ENCODE measurements at regions not wholly inside any gene's neighbourhood (a gene's known extent, or its start where the extent isn't known, plus 50 kb on each side); places are given as distances from the start of the nearest gene placed in this dataset.
A peak's percentile ranks its signal among the peaks of the same experiment; 100 is the strongest.

DNA sequence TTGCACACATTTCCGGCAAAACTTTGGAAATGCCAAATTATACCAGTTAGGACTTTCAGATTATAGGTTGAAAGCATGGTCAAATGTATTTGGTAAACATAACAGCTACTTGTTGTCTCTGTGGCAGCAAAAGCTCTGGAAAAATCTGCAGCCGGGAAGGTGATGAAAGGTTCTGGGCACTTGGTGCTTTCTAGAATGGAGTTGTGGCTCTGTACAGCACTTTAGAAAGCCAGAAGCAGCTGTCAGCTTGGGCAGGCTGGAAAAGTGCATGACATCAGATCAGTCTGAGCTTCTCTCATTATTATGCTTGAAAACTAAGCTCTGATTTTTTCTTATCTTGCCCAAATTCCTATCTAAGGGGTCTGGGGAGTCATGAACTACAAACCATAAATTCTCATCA is 118.6 kb upstream of the MAST4 start:
- no peak overlapping the region for H3K4me2 ChIP-seq (ENCODE audit: low read depth, low read length, poor library complexity, severe bottlenecking)
- no peak for TF ChIP-seq EZH2phosphoT487 (IDR thresholded peaks at IDR 0.05; ENCODE audit: borderline replicate concordance)
- TF ChIP-seq, protein P1, sequence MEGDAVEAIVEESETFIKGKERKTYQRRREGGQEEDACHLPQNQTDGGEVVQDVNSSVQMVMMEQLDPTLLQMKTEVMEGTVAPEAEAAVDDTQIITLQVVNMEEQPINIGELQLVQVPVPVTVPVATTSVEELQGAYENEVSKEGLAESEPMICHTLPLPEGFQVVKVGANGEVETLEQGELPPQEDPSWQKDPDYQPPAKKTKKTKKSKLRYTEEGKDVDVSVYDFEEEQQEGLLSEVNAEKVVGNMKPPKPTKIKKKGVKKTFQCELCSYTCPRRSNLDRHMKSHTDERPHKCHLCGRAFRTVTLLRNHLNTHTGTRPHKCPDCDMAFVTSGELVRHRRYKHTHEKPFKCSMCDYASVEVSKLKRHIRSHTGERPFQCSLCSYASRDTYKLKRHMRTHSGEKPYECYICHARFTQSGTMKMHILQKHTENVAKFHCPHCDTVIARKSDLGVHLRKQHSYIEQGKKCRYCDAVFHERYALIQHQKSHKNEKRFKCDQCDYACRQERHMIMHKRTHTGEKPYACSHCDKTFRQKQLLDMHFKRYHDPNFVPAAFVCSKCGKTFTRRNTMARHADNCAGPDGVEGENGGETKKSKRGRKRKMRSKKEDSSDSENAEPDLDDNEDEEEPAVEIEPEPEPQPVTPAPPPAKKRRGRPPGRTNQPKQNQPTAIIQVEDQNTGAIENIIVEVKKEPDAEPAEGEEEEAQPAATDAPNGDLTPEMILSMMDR (conservative IDR thresholded peaks at IDR 0.05; ENCODE audit: low read length): no peak
- no peaks in the 10 kb centered on the region for H3K36me3 ChIP-seq (ENCODE audit: insufficient read depth, low read length)
- H3K4me3 ChIP-seq (ENCODE audit: low read length, poor library complexity, severe bottlenecking): no peak overlapping the region
- H3K9ac ChIP-seq (ENCODE audit: low read depth, low read length, poor library complexity, severe bottlenecking): no peak overlapping the region
- no peaks in the 10 kb centered on the region for H4K20me1 ChIP-seq (ENCODE audit: insufficient read depth, low read length, poor library complexity, severe bottlenecking)
- H3F3A ChIP-seq (ENCODE audit: low read depth): no peaks in the 10 kb centered on the region
- no peaks in the 10 kb centered on the region for H3K27me3 ChIP-seq (ENCODE audit: insufficient read depth, low read length, poor library complexity, severe bottlenecking)
- no peaks in the 10 kb centered on the region for H3K4me1 ChIP-seq (ENCODE audit: insufficient read depth, low read length, poor library complexity, severe bottlenecking)
- no peak overlapping the region for H2AFZ ChIP-seq (ENCODE audit: low read length)
- no peaks in the 10 kb centered on the region for H3K79me2 ChIP-seq (ENCODE audit: insufficient read depth, low read length)
- H3K9me3 ChIP-seq (ENCODE audit: insufficient read depth, low read depth, low read length): no peaks in the 10 kb centered on the region
- H3K9me2 ChIP-seq (replicated peaks; ENCODE audit: low read depth, low read length): no peaks in the 10 kb centered on the region

GRCh38 chr5:66494437-66494836 is 101.8 kb upstream of the MAST4 start:
- no peak overlapping the region for H3K4me2 ChIP-seq (ENCODE audit: low read depth, low read length, poor library complexity, severe bottlenecking)
- no peak overlapping the region for H2AFZ ChIP-seq (ENCODE audit: low read length)
- no peaks in the 10 kb centered on the region for H3K27me3 ChIP-seq (ENCODE audit: insufficient read depth, low read length, poor library complexity, severe bottlenecking)
- TF ChIP-seq, protein P1 (conservative IDR thresholded peaks at IDR 0.05; ENCODE audit: low read length): peak; percentile 34; the same call in 1 of the 2 replicates
- TF ChIP-seq EZH2phosphoT487 (IDR thresholded peaks at IDR 0.05; ENCODE audit: borderline replicate concordance): no peak
- no peak overlapping the region for H3K4me3 ChIP-seq (ENCODE audit: low read length, poor library complexity, severe bottlenecking)
- no peaks in the 10 kb centered on the region for H3F3A ChIP-seq (ENCODE audit: low read depth)
- H3K9me2 ChIP-seq (replicated peaks; ENCODE audit: low read depth, low read length): no peaks in the 10 kb centered on the region
- no peak overlapping the region for H3K9ac ChIP-seq (ENCODE audit: low read depth, low read length, poor library complexity, severe bottlenecking)
- H3K4me1 ChIP-seq (ENCODE audit: insufficient read depth, low read length, poor library complexity, severe bottlenecking): no peaks in the 10 kb centered on the region
- no peaks in the 10 kb centered on the region for H3K79me2 ChIP-seq (ENCODE audit: insufficient read depth, low read length)
- H3K36me3 ChIP-seq (ENCODE audit: insufficient read depth, low read length): no peaks in the 10 kb centered on the region
- no peaks in the 10 kb centered on the region for H4K20me1 ChIP-seq (ENCODE audit: insufficient read depth, low read length, poor library complexity, severe bottlenecking)
- H3K9me3 ChIP-seq (ENCODE audit: insufficient read depth, low read depth, low read length): no peaks in the 10 kb centered on the region

GRCh38 chr5:66498791-66499207 is 97.4 kb upstream of the MAST4 start:
- Histone ChIP-seq H3K4me2 (ENCODE audit: low read depth, low read length, poor library complexity, severe bottlenecking) (no peak overlapping the region), H3K9me2 (replicated peaks; ENCODE audit: low read depth, low read length) (no peaks in the 10 kb centered on the region), H3K9me3 (ENCODE audit: insufficient read depth, low read depth, low read length) (no peaks in the 10 kb centered on the region), H3K4me1 (ENCODE audit: insufficient read depth, low read length, poor library complexity, severe bottlenecking) (no peaks in the 10 kb centered on the region), H3K79me2 (ENCODE audit: insufficient read depth, low read length) (no peaks in the 10 kb centered on the region), H2AFZ (ENCODE audit: low read length) (no peak overlapping the region), H3K27me3 (ENCODE audit: insufficient read depth, low read length, poor library complexity, severe bottlenecking) (no peaks in the 10 kb centered on the region), H3K9ac (ENCODE audit: low read depth, low read length, poor library complexity, severe bottlenecking) (no peak overlapping the region), H3K4me3 (ENCODE audit: low read length, poor library complexity, severe bottlenecking) (no peak overlapping the region), H3K36me3 (ENCODE audit: insufficient read depth, low read length) (no peaks in the 10 kb centered on the region), H3F3A (ENCODE audit: low read depth) (no peaks in the 10 kb centered on the region), H4K20me1 (ENCODE audit: insufficient read depth, low read length, poor library complexity, severe bottlenecking) (no peaks in the 10 kb centered on the region)
- TF ChIP-seq EZH2phosphoT487 (IDR thresholded peaks at IDR 0.05; ENCODE audit: borderline replicate concordance): no peak
- TF ChIP-seq, protein P1 (conservative IDR thresholded peaks at IDR 0.05; ENCODE audit: low read length): 0 out of 2 replicates have a peak, but pooled peaks have one; percentile 18
